ENCODE measurements at regions not wholly inside any gene's neighbourhood (a gene's known extent, or its start where the extent isn't known, plus 50 kb on each side); places are given as distances from the start of the nearest gene placed in this dataset.

DNA sequence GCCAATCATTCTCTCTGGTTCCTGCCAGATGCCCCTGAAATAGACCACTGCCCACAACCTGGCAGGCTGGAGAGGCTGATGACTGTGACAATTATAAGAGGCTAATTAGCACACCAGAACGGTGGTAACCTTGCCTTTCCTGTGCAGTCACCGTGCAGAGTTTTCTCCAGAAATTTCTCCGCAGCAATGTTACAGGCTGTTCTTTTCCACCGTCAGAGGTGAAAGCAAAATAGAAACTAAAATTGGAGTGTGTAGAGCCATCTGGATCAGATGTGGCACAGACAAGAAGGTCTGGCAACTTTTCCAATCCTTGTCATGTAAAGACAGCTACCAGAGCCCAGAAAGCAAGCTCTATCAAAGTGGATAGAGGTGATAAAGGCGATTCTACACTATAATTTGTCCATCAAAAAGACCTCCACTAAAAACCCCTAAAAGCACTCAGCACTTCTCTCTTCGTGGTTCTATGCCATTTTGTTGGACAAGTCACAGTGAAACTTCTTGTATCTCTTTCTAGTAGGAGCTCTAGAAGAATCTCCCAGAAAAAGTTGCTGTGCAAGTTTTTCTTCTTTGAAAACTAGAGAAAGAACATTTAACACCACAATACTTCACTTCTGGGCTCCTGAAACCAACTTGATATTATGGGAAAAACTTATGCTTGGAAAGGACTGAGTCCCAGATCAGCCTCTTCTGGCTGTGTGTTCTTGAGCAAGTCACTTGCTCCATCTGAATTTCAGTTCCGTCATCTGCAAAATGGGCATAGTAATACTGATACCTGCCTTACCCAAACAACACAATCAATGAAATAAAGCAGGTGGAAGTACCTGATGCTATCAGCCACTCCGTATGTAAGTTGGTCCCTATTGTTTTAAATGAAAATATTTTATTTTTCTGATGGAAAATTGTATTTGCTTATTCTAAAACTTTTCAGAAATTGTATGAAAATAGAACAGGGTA is 295.6 kb upstream of the DLGAP1 start:
- TF ChIP-seq, protein P1, sequence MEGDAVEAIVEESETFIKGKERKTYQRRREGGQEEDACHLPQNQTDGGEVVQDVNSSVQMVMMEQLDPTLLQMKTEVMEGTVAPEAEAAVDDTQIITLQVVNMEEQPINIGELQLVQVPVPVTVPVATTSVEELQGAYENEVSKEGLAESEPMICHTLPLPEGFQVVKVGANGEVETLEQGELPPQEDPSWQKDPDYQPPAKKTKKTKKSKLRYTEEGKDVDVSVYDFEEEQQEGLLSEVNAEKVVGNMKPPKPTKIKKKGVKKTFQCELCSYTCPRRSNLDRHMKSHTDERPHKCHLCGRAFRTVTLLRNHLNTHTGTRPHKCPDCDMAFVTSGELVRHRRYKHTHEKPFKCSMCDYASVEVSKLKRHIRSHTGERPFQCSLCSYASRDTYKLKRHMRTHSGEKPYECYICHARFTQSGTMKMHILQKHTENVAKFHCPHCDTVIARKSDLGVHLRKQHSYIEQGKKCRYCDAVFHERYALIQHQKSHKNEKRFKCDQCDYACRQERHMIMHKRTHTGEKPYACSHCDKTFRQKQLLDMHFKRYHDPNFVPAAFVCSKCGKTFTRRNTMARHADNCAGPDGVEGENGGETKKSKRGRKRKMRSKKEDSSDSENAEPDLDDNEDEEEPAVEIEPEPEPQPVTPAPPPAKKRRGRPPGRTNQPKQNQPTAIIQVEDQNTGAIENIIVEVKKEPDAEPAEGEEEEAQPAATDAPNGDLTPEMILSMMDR (IDR thresholded peaks at IDR 0.05; ENCODE audit: extremely low read depth, insufficient read depth, missing control alignments), result no peak
- in situ Hi-C loops (cut with MboI; ENCODE audit: low pct_unique_long_range_greater_than_20kb, low sequenced_read_pairs, unreplicated experiment), result no loop called here
- no peak for DNase-seq (ENCODE audit: low spot score)

DNA sequence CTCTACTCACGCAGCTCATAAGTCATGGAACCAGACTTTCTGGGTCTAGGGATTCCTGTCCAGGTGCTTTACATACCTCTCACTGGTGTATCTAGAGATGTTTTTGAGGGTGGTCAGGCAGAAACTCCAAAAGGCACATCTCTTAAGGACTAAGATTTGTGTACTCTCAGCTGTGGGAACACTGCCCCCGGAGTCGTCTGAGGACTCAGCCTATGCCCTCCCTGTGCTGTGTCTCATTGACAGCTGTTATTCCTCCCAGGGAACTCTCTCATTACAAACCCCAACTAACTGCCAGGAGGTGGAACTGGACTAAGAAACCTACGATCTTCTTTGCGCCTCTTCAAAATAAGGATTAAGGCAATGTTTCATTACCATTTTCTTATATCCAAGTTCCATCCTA is 293.9 kb upstream of the DLGAP1 start:
- in situ Hi-C loops (cut with MboI; ENCODE audit: low pct_unique_long_range_greater_than_20kb, low sequenced_read_pairs, unreplicated experiment), result no loop called here
- no peak for DNase-seq (ENCODE audit: low spot score)

DNA sequence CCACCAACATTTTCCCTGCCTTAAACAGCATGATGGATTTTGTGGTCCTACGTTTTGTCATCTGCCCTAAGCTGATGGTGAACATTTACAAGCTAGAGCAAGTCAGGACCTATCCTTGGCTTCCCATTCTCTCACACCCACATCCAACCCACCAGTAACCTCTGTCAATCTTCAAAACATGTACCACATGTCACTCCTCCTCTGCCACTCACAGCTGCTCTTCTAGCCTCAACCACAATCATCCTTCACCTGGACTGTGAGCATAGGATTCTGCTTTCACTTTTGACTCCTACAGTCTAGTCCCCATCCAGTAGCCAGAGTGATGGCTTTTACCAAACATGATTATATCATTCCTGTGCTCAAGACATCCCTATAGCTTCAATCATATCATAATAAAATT is 279.8 kb upstream of the DLGAP1 start:
- TF ChIP-seq, protein P1 (IDR thresholded peaks at IDR 0.05; ENCODE audit: extremely low read depth, insufficient read depth, missing control alignments), result no peak
- no peak for DNase-seq (ENCODE audit: low spot score)
- in situ Hi-C loops (cut with MboI; ENCODE audit: low pct_unique_long_range_greater_than_20kb, low sequenced_read_pairs, unreplicated experiment), result no loop called here

More for the DNA sequence above, 293.9 kb upstream of the DLGAP1 start:
- TF ChIP-seq, protein P1 (IDR thresholded peaks at IDR 0.05; ENCODE audit: extremely low read depth, insufficient read depth, missing control alignments), result no peak

DNA sequence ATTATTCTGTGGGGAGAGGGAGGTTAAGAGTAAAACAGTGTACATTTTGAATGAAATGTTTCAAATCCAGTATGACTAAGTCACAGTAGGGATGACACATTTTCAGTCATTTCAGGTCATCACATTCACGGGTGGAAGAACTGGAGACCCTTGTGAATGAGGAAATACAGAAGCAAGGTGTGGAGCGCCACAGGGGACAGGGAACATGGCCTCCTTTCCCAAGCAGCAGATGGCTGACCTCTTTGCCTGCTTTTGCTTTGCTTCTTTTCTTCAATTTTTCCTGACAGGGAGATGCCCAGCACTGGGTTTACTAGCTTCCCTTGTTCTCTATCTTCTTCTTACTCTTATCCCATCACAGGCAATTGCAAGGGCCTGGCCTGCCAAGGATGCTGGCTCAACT is 278.9 kb upstream of the DLGAP1 start:
- DNase-seq (ENCODE audit: low spot score), result no peak
- in situ Hi-C loops (cut with MboI; ENCODE audit: low pct_unique_long_range_greater_than_20kb, low sequenced_read_pairs, unreplicated experiment), result no loop called here
- TF ChIP-seq, protein P1 (IDR thresholded peaks at IDR 0.05; ENCODE audit: extremely low read depth, insufficient read depth, missing control alignments), result no peak

DNA sequence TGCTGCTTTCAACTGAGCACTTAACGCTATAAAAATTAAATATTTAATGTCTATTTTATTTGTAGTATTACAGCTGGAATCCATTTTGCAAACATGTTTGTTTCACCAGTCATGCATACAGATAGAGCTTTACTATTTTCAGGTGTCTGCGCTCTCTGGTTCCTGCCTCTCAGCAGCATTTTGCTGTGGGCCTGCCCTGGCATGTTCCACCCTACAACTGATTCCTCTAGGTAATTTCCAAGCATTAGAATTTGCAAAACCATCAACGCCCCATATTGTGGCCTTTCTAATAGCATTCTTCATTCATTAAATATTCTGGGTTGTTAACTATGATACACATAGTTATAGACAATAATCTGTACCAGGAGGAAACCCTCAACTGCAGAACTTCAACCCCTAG is 266.4 kb upstream of the DLGAP1 start:
- TF ChIP-seq, protein P1 (IDR thresholded peaks at IDR 0.05; ENCODE audit: extremely low read depth, insufficient read depth, missing control alignments), result no peak
- in situ Hi-C loops (cut with MboI; ENCODE audit: low pct_unique_long_range_greater_than_20kb, low sequenced_read_pairs, unreplicated experiment), result no loop called here
- no peak for DNase-seq (ENCODE audit: low spot score)

DNA sequence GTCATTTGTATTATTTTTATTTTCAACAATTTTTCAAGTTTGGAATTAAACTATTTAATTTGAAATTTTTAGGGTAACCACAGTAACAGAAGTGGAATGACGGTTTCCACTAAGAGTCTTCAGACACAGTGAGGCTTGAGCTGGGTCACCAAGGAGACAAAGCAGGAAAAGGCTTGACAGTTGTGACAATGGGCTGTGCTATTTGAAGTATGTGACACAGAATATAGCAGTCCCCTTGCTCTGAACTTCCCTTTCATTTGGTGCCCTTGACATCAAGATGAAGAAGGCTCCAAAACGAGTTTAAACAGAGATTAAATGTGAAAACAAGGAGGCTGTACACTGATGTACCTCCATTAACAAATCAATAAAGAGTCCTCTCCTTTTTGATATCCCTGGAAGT is 265.4 kb upstream of the DLGAP1 start:
- TF ChIP-seq, protein P1 (IDR thresholded peaks at IDR 0.05; ENCODE audit: extremely low read depth, insufficient read depth, missing control alignments), result no peak
- in situ Hi-C loops (cut with MboI; ENCODE audit: low pct_unique_long_range_greater_than_20kb, low sequenced_read_pairs, unreplicated experiment), result no loop called here
- no peak for DNase-seq (ENCODE audit: low spot score)
